ENCODE measurements at regions not wholly inside any gene's neighbourhood (a gene's known extent, or its start where the extent isn't known, plus 50 kb on each side); places are given as distances from the start of the nearest gene placed in this dataset.

DNA sequence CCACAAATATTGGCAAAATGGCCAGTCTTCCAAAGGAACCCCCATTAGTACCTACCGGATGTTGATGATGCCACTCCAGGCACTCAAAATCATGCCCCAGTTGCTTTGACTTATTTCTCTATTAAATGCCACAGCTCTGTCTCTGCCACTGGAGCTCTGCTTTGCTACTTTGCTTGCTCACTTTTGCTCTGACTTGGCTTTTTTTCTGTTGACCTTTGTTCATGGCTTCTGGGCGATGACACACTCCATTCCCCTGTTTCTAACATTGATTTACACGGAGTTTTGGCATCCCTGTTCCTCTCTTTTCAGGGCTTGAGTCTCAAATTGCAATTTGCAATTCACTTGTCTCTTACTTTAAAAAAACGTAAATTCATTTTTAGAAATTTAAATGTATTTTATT lies 217.1 kb upstream of the SPRY2 start:
- TF ChIP-seq EZH2phosphoT487 (IDR thresholded peaks at IDR 0.05; ENCODE audit: borderline replicate concordance, low read depth, low read length) = no peak
- TF ChIP-seq, protein P1, sequence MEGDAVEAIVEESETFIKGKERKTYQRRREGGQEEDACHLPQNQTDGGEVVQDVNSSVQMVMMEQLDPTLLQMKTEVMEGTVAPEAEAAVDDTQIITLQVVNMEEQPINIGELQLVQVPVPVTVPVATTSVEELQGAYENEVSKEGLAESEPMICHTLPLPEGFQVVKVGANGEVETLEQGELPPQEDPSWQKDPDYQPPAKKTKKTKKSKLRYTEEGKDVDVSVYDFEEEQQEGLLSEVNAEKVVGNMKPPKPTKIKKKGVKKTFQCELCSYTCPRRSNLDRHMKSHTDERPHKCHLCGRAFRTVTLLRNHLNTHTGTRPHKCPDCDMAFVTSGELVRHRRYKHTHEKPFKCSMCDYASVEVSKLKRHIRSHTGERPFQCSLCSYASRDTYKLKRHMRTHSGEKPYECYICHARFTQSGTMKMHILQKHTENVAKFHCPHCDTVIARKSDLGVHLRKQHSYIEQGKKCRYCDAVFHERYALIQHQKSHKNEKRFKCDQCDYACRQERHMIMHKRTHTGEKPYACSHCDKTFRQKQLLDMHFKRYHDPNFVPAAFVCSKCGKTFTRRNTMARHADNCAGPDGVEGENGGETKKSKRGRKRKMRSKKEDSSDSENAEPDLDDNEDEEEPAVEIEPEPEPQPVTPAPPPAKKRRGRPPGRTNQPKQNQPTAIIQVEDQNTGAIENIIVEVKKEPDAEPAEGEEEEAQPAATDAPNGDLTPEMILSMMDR (conservative IDR thresholded peaks at IDR 0.05; ENCODE audit: low read length) = no peak
- Histone ChIP-seq H2AFZ (ENCODE audit: low read length) (no peak overlapping the region), H3K4me1 (ENCODE audit: insufficient read depth, low read length, poor library complexity, severe bottlenecking) (no peaks in the 10 kb centered on the region), H3K27ac (ENCODE audit: low read depth, low read length, poor library complexity, severe bottlenecking) (no peak overlapping the region), H3K4me2 (ENCODE audit: low read length) (no peak overlapping the region), H3K79me2 (ENCODE audit: insufficient read depth, low read depth, low read length) (no peaks in the 10 kb centered on the region), H3K4me3 (ENCODE audit: low read depth, low read length, poor library complexity, severe bottlenecking) (no peak overlapping the region), H3K9me2 (ENCODE audit: insufficient read depth, low read length) (no peaks in the 10 kb centered on the region), H3K36me3 (ENCODE audit: insufficient read depth, low read length) (no peaks in the 10 kb centered on the region), H4K20me1 (ENCODE audit: insufficient read depth, low read length) (no peaks in the 10 kb centered on the region), H3K9me3 (ENCODE audit: low read length) (no peaks in the 10 kb centered on the region)
- intact Hi-C loops (cut with micrococcal nuclease; ENCODE audit: unreplicated experiment) = no loop called here
- no peak for DNase-seq (ENCODE audit: low spot score)
- CTCF ChIA-PET (ENCODE audit: unreplicated experiment) = no interaction called here
- POLR2A ChIA-PET = interaction anchor here (0.6 kb wide), 1 partner anchor 18 kb away, joined by 3 read pairs; no protein-coding TSS in a partner anchor
- no TSS peak for BruUV-seq (replicated peaks)

DNA sequence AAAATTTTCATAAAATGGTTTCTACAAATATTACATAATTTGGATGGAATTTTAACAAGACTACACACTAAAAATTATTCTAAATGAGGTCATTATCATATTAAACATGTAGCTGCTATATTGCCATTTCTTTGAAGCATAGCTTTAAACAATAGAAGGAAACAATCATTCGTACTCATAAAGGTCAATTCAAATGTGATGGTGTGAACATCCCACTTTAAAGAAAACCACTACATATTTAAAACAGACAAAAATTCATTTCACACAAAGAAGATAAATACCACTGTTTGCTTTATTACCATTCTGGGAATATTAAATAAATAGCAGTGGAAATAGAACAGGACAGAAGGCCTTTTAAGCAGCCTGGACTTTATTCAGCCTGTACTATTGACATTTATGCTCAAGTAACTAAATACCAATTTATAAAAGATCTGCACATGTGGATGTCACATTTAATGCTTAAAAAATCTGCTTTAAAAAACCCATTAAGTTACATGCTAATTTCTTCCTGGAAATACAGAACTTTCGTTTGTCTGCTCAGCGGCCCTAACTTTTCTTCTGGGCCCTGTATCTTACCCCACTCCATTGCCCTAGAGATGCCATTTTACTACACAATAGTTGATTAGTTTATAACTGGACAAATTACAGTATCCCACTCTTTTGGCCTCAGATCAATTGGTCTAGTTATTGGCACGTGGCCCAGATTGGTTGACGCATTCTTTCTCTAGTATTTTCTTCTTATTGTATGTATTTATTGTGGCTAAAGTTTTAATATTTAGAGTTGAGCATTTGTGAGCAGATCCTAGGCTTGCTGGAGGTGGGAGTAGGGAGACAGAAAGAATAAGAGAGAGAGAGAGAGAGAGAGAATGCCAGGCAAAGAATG lies 215.1 kb upstream of the SPRY2 start:
- POLR2A ChIA-PET = no interaction called here
- CTCF ChIA-PET (ENCODE audit: unreplicated experiment) = no interaction called here
- H3K4me3 ChIP-seq (ENCODE audit: low read depth, low read length, poor library complexity, severe bottlenecking) = no peak overlapping the region
- no peaks in the 10 kb centered on the region for H4K20me1 ChIP-seq (ENCODE audit: insufficient read depth, low read length)
- TF ChIP-seq, protein P1 (conservative IDR thresholded peaks at IDR 0.05; ENCODE audit: low read length) = no peak
- no peak for TF ChIP-seq EZH2phosphoT487 (IDR thresholded peaks at IDR 0.05; ENCODE audit: borderline replicate concordance, low read depth, low read length)
- BruUV-seq (replicated peaks) = no TSS peak
- intact Hi-C loops (cut with micrococcal nuclease; ENCODE audit: unreplicated experiment) = no loop called here
- no peaks in the 10 kb centered on the region for H3K9me2 ChIP-seq (ENCODE audit: insufficient read depth, low read length)
- H3K9me3 ChIP-seq (ENCODE audit: low read length) = no peaks in the 10 kb centered on the region
- H3K4me1 ChIP-seq (ENCODE audit: insufficient read depth, low read length, poor library complexity, severe bottlenecking) = no peaks in the 10 kb centered on the region
- H2AFZ ChIP-seq (ENCODE audit: low read length) = no peak overlapping the region
- no peak overlapping the region for H3K4me2 ChIP-seq (ENCODE audit: low read length)
- no peaks in the 10 kb centered on the region for H3K79me2 ChIP-seq (ENCODE audit: insufficient read depth, low read depth, low read length)
- no peak overlapping the region for H3K27ac ChIP-seq (ENCODE audit: low read depth, low read length, poor library complexity, severe bottlenecking)
- no peaks in the 10 kb centered on the region for H3K36me3 ChIP-seq (ENCODE audit: insufficient read depth, low read length)
- no peak for DNase-seq (ENCODE audit: low spot score)

DNA sequence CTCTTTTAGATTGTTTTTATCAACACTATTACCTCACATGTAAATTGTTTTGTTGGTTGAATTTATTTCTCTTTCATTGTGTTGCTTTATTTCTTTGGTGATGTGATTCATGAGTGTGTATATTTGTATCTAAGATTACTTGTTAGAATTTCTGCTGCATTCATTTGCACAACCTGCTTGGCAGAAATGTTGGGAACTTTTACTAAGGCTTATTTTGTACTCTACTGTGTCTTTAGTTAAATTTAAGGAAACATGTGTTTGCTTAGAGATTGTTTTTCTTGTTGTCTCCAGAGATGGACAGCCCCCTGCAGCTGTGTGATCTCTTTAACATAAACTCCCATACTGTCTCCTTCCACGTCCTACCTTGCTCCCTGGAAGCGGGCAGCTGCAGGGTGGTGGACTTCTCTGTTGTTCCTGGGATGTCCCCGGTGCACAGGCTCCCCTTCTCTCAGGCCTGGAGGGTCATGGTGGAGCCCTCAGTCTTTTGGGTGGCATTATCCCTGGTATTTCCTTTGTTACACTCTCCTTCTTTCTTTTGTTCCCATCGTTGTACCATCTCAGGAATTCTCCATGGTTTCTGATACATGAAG lies 212.0 kb upstream of the SPRY2 start:
- H3K4me1 ChIP-seq (ENCODE audit: insufficient read depth, low read length, poor library complexity, severe bottlenecking) = no peaks in the 10 kb centered on the region
- H3K27ac ChIP-seq (ENCODE audit: low read depth, low read length, poor library complexity, severe bottlenecking) = no peak overlapping the region
- TF ChIP-seq, protein P1 (conservative IDR thresholded peaks at IDR 0.05; ENCODE audit: low read length) = no peak
- TF ChIP-seq EZH2phosphoT487 (IDR thresholded peaks at IDR 0.05; ENCODE audit: borderline replicate concordance, low read depth, low read length) = no peak
- no peaks in the 10 kb centered on the region for H3K9me2 ChIP-seq (ENCODE audit: insufficient read depth, low read length)
- H3K4me3 ChIP-seq (ENCODE audit: low read depth, low read length, poor library complexity, severe bottlenecking) = no peak overlapping the region
- no peak for DNase-seq (ENCODE audit: low spot score)
- no TSS peak for BruUV-seq (replicated peaks)
- H2AFZ ChIP-seq (ENCODE audit: low read length) = no peak overlapping the region
- ChIA-PET POLR2A (no interaction called here), CTCF (ENCODE audit: unreplicated experiment) (no interaction called here)
- intact Hi-C loops (cut with micrococcal nuclease; ENCODE audit: unreplicated experiment) = no loop called here
- H3K36me3 ChIP-seq (ENCODE audit: insufficient read depth, low read length) = no peaks in the 10 kb centered on the region
- H3K4me2 ChIP-seq (ENCODE audit: low read length) = no peak overlapping the region
- no peaks in the 10 kb centered on the region for H3K79me2 ChIP-seq (ENCODE audit: insufficient read depth, low read depth, low read length)
- H3K9me3 ChIP-seq (ENCODE audit: low read length) = no peaks in the 10 kb centered on the region
- H4K20me1 ChIP-seq (ENCODE audit: insufficient read depth, low read length) = no peaks in the 10 kb centered on the region
